HUES6 (cell line): ENCODE measurements at regions not wholly inside any gene's neighbourhood (a gene's known extent, or its start where the extent isn't known, plus 50 kb on each side); places are given as distances from the start of the nearest gene placed in this dataset.

Experiments used
- H3K27ac ChIP-seq: 2 replicates; pipeline ENCODE4 v1.7.0; 2013; ENCODE audit warnings: low read depth, mild to moderate bottlenecking, low read length, inconsistent platforms
- H3K27me3 ChIP-seq: 2 replicates; pipeline ENCODE4 v1.6.1; 2013; ENCODE audit warnings: low read length; ENCODE audit not compliant: control insufficient read depth, insufficient read depth
- H3K36me3 ChIP-seq: 2 replicates; pipeline ENCODE4 v1.6.1; 2013; ENCODE audit warnings: low read length; ENCODE audit not compliant: control insufficient read depth, insufficient read depth
- H3K4me1 ChIP-seq: 2 replicates; pipeline ENCODE4 v1.6.1; 2013; ENCODE audit warnings: low read length; ENCODE audit not compliant: control insufficient read depth, insufficient read depth
- H3K4me3 ChIP-seq: 2 replicates; pipeline ENCODE4 v1.5.1; 2013; ENCODE audit warnings: low read depth, low read length
- H3K9ac ChIP-seq: one replicate; pipeline ENCODE4 v1.6.1; 2013; ENCODE audit warnings: mild to moderate bottlenecking, low read length
- H3K9me3 ChIP-seq: 2 replicates; pipeline ENCODE4 v1.6.1; 2013; ENCODE audit warnings: low read depth, low read length; ENCODE audit not compliant: control insufficient read depth, insufficient read depth

- Histone ChIP-seq H3K36me3 (no peaks in the 10 kb centered on the region), H3K9me3 (no peaks in the 10 kb centered on the region), H3K4me1 (peaks cover 3% of the 10 kb centered on the region; the same call in 1 of the 2 replicates), H3K9ac (no peak overlapping the region), H3K4me3 (no peak overlapping the region), H3K27ac (no peak overlapping the region), H3K27me3 (no peaks in the 10 kb centered on the region)
Observed at GRCh38 chr20:7285918-7286556, 518.6 kb downstream of the BMP2 start.

GRCh38 chr20:7291323-7291943 lies 523.9 kb downstream of the BMP2 start:
- Histone ChIP-seq H3K27ac (no peak overlapping the region), H3K27me3 (no peaks in the 10 kb centered on the region), H3K4me3 (no peak overlapping the region), H3K36me3 (no peaks in the 10 kb centered on the region), H3K4me1 (peaks cover 16% of the 10 kb centered on the region), H3K9ac (no peak overlapping the region), H3K9me3 (no peaks in the 10 kb centered on the region)

GRCh38 chr20:7291946-7292345 lies 524.5 kb downstream of the BMP2 start:
- no peaks in the 10 kb centered on the region for H3K27me3 ChIP-seq
- no peaks in the 10 kb centered on the region for H3K9me3 ChIP-seq
- H3K27ac ChIP-seq: no peak overlapping the region
- no peaks in the 10 kb centered on the region for H3K36me3 ChIP-seq
- no peak overlapping the region for H3K9ac ChIP-seq
- no peak overlapping the region for H3K4me3 ChIP-seq
- H3K4me1 ChIP-seq: peaks cover 16% of the 10 kb centered on the region

- H3K9me3 ChIP-seq: no peaks in the 10 kb centered on the region
- no peak overlapping the region for H3K4me3 ChIP-seq
- no peaks in the 10 kb centered on the region for H3K27me3 ChIP-seq
- peaks cover 16% of the 10 kb centered on the region for H3K4me1 ChIP-seq
- H3K9ac ChIP-seq: no peak overlapping the region
- no peak overlapping the region for H3K27ac ChIP-seq
- no peaks in the 10 kb centered on the region for H3K36me3 ChIP-seq
Observed at GRCh38 chr20:7294816-7295360, 527.4 kb downstream of the BMP2 start.

- H3K4me1 ChIP-seq: peaks cover 7% of the 10 kb centered on the region; the same call in 1 of the 2 replicates
- no peak overlapping the region for H3K9ac ChIP-seq
- no peaks in the 10 kb centered on the region for H3K27me3 ChIP-seq
- H3K9me3 ChIP-seq: no peaks in the 10 kb centered on the region
- H3K27ac ChIP-seq: 0 out of 2 replicates have a peak overlapping the region, but pooled peaks have one; percentile 29
- no peak overlapping the region for H3K4me3 ChIP-seq
- no peaks in the 10 kb centered on the region for H3K36me3 ChIP-seq
Observed at GRCh38 chr20:7301807-7302206, 534.3 kb downstream of the BMP2 start.

- Histone ChIP-seq H3K4me3 (no peak overlapping the region), H3K27ac (no peak overlapping the region), H3K9me3 (no peaks in the 10 kb centered on the region), H3K9ac (no peak overlapping the region), H3K36me3 (no peaks in the 10 kb centered on the region), H3K27me3 (no peaks in the 10 kb centered on the region), H3K4me1 (peaks cover 7% of the 10 kb centered on the region; the same call in 1 of the 2 replicates)
Observed at GRCh38 chr20:7302250-7302649, 534.8 kb downstream of the BMP2 start.

- no peak overlapping the region for H3K27ac ChIP-seq
- H3K4me3 ChIP-seq: no peak overlapping the region
- H3K9me3 ChIP-seq: no peaks in the 10 kb centered on the region
- peaks cover 7% of the 10 kb centered on the region; the same call in 1 of the 2 replicates for H3K4me1 ChIP-seq
- H3K9ac ChIP-seq: no peak overlapping the region
- H3K27me3 ChIP-seq: no peaks in the 10 kb centered on the region
- no peaks in the 10 kb centered on the region for H3K36me3 ChIP-seq
Observed at GRCh38 chr20:7305976-7306375, 538.5 kb downstream of the BMP2 start.

- Histone ChIP-seq H3K4me3 (no peak overlapping the region), H3K36me3 (no peaks in the 10 kb centered on the region), H3K9ac (no peak overlapping the region), H3K4me1 (no peaks in the 10 kb centered on the region), H3K9me3 (no peaks in the 10 kb centered on the region), H3K27ac (no peak overlapping the region), H3K27me3 (no peaks in the 10 kb centered on the region)
Observed at GRCh38 chr20:7308163-7308562, 540.7 kb downstream of the BMP2 start.

GRCh38 chr20:7313047-7313446 lies 545.6 kb downstream of the BMP2 start:
- no peak overlapping the region for H3K27ac ChIP-seq
- no peak overlapping the region for H3K9ac ChIP-seq
- no peaks in the 10 kb centered on the region for H3K27me3 ChIP-seq
- H3K36me3 ChIP-seq: no peaks in the 10 kb centered on the region
- no peaks in the 10 kb centered on the region for H3K4me1 ChIP-seq
- H3K9me3 ChIP-seq: no peaks in the 10 kb centered on the region
- H3K4me3 ChIP-seq: no peak overlapping the region

GRCh38 chr20:7323957-7324356 lies 556.5 kb downstream of the BMP2 start:
- no peak overlapping the region for H3K4me3 ChIP-seq
- no peaks in the 10 kb centered on the region for H3K27me3 ChIP-seq
- no peaks in the 10 kb centered on the region for H3K36me3 ChIP-seq
- no peak overlapping the region for H3K27ac ChIP-seq
- no peak overlapping the region for H3K9ac ChIP-seq
- H3K9me3 ChIP-seq: no peaks in the 10 kb centered on the region
- no peaks in the 10 kb centered on the region for H3K4me1 ChIP-seq

- Histone ChIP-seq H3K27ac (no peak overlapping the region), H3K36me3 (no peaks in the 10 kb centered on the region), H3K9me3 (no peaks in the 10 kb centered on the region), H3K27me3 (no peaks in the 10 kb centered on the region), H3K9ac (no peak overlapping the region), H3K4me3 (no peak overlapping the region), H3K4me1 (no peaks in the 10 kb centered on the region)
Observed at GRCh38 chr20:7327810-7328209, 560.3 kb downstream of the BMP2 start.
